Lower leg skin (tissue), 3 donors: ENCODE measurements at regions not wholly inside any gene's neighbourhood (a gene's known extent, or its start where the extent isn't known, plus 50 kb on each side); places are given as distances from the start of the nearest gene placed in this dataset.

Experiments used
- CTCF ChIP-seq, 3 donors: fragments of 450-650 bp; IDR thresholded peaks; one replicate each; pipeline ENCODE4 v1.5.1; 2016; ENCODE audit warnings: antibody characterized with exemption in 3 of 3, mild to moderate bottlenecking in 3 of 3, moderate library complexity in 2 of 3
- POLR2A ChIP-seq, 2 donors: fragments of 450-650 bp; IDR thresholded peaks; one replicate each; pipeline ENCODE4 v1.6.1; 2016 to 2017; ENCODE audit warnings: antibody characterized with exemption in 2 of 2, mild to moderate bottlenecking in 1 of 2, moderate library complexity in 1 of 2

GRCh38 chr18:26654616-26655524 lies 106.5 kb upstream of the KCTD1 start:
- TF ChIP-seq CTCF (IDR thresholded peaks at IDR 0.05) (no peak), POLR2A (IDR thresholded peaks at IDR 0.05) (no peak)
